Common myeloid progenitor, CD34-positive (primary cell): ENCODE measurements at regions not wholly inside any gene's neighbourhood (a gene's known extent, or its start where the extent isn't known, plus 50 kb on each side); places are given as distances from the start of the nearest gene placed in this dataset.

Experiments used
- CTCF ChIA-PET: fragments of 350-600 bp; sonication (Branson Sonifier 250); formaldehyde crosslinking; loops from one replicate; lab custom pipeline; 2021; ENCODE audit warnings: antibody characterized with exemption; lab: Charles Lee
- POLR2A ChIA-PET: fragments of 350-600 bp; sonication (Branson Sonifier 250); formaldehyde crosslinking; loops from one replicate; lab custom pipeline; 2021; ENCODE audit warnings: antibody characterized with exemption; lab: Charles Lee
- DNase-seq, 3 donors: peaks; one replicate each; pipeline versions ENCODE4 v3.0.0 to v3.0.0-alpha.2; 2013
- H3K27ac ChIP-seq, 2 experiments: 1 replicate in 1 of 2; 2 replicates in 1 of 2; pipeline ENCODE4 v1.7.0; 2013; ENCODE audit warnings: inconsistent platforms in 2 of 2, low read length in 2 of 2, mild to moderate bottlenecking in 2 of 2, low read depth in 1 of 2, moderate library complexity in 1 of 2; ENCODE audit not compliant: severe bottlenecking in 2 of 2, insufficient read depth in 1 of 2, poor library complexity in 1 of 2
- H3K27me3 ChIP-seq, 5 experiments: replicated peaks in 2 of 5; 1 replicate in 3 of 5; 2 replicates in 2 of 5; pipeline versions ENCODE4 v1.6.1 to v1.7.0; 2013; ENCODE audit warnings: low read length in 4 of 5, mild to moderate bottlenecking in 2 of 5, moderate library complexity in 2 of 5, inconsistent platforms in 1 of 5; ENCODE audit not compliant: insufficient read depth in 5 of 5, control insufficient read depth in 4 of 5
- H3K36me3 ChIP-seq, 4 experiments: 1 replicate in 2 of 4; 2 replicates in 2 of 4; pipeline versions ENCODE4 v1.6.1 to v1.7.0; 2013; ENCODE audit warnings: low read length in 3 of 4, control low read depth in 1 of 4, mild to moderate bottlenecking in 1 of 4; ENCODE audit not compliant: control insufficient read depth in 4 of 4, insufficient read depth in 4 of 4
- H3K4me1 ChIP-seq, 4 experiments: 1 replicate in 3 of 4; 2 replicates in 1 of 4; pipeline versions ENCODE4 v1.6.1 to v1.7.1; 2013; ENCODE audit warnings: low read length in 3 of 4, mild to moderate bottlenecking in 3 of 4, control low read depth in 1 of 4, inconsistent platforms in 1 of 4, moderate library complexity in 1 of 4; ENCODE audit not compliant: control insufficient read depth in 4 of 4, insufficient read depth in 4 of 4; ENCODE audit errors: control extremely low read depth in 1 of 4
- H3K4me3 ChIP-seq, 7 experiments: 1 replicate in 4 of 7; 2 replicates in 3 of 7; pipeline versions ENCODE4 v1.5.1 to v1.7.0; 2013; ENCODE audit warnings: mild to moderate bottlenecking in 7 of 7, low read length in 6 of 7, moderate library complexity in 6 of 7, inconsistent platforms in 2 of 7, low read depth in 2 of 7, control low read depth in 1 of 7; ENCODE audit not compliant: insufficient read depth in 4 of 7, control insufficient read depth in 1 of 7; ENCODE audit errors: extremely low read depth in 1 of 7
- H3K9me3 ChIP-seq, 5 experiments: 1 replicate in 4 of 5; 2 replicates in 1 of 5; pipeline versions ENCODE4 v1.6.1 to v1.7.1; 2013; ENCODE audit warnings: low read length in 4 of 5, mild to moderate bottlenecking in 2 of 5, inconsistent platforms in 1 of 5, low read depth in 1 of 5, moderate library complexity in 1 of 5; ENCODE audit not compliant: control insufficient read depth in 4 of 5, insufficient read depth in 2 of 5; ENCODE audit errors: control extremely low read depth in 1 of 5
- WGBS: methylation state at CpG from one replicate; pipeline ENCODE4 v1.1.5; 2013; ENCODE audit not compliant: insufficient coverage; 5-methylcytosine and 5-hydroxymethylcytosine counted together

DNA sequence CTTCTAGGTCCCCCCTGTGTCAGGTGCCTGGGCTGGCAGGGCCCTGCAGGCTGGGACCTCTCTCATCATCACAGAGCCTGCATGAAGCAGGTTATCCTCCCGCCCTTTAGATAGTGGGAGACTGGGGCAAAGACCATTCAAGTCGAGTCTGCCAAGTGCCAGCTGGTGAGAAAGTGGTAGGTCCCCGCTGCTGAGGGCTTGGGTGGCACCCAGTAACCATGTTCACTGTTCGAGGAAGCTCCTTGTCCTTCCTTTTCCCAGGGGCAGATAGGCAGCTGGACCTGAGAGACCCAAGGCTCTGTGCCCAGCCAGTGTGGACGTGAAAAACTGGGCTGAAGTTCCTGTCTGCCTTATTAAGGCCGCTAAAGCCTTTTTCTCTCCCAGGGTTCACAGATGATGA is 1319.8 kb downstream of the TBC1D22A start:
- DNase-seq, result no peak
- no peak overlapping the region for H3K27ac ChIP-seq
- H3K4me3 ChIP-seq, result no peak overlapping the region
- 96% methylated on average over 6 of the region's 6 CpGs for WGBS
- H3K4me1 ChIP-seq, result peaks cover 0 to 23% (median 21%) of the 10 kb centered on the region in 4 experiments
- no peaks in the 10 kb centered on the region for H3K9me3 ChIP-seq
- ChIA-PET POLR2A (no interaction called here), CTCF (no interaction called here)
- H3K27me3 ChIP-seq, result peaks cover 0 to 67% (median 16%) of the 10 kb centered on the region in 5 experiments
- no peaks in the 10 kb centered on the region for H3K36me3 ChIP-seq

DNA sequence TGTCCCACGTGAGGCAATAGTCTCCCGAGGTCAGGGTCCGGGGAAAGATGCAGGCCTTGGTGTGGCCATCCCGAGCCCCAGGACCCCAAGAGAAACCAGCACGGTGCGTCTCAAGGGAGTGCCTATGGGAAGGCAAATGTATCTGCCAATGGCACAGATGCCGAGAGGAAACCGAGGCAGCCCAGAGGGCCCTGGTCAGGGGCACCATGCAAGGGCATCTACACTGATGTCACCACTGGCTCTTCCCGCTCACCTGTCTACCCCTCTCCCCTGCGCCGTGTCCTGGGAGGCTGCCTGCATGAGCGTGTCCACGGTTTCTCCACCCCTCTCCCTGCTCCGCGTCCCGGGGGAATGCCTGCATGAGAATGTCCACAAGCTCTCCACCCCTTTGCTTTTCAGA is 1318.8 kb downstream of the TBC1D22A start:
- ChIA-PET POLR2A (no interaction called here), CTCF (no interaction called here)
- H3K4me1 ChIP-seq, result peaks cover 0 to 23% (median 21%) of the 10 kb centered on the region in 4 experiments
- H3K4me3 ChIP-seq, result no peak overlapping the region
- H3K36me3 ChIP-seq, result no peaks in the 10 kb centered on the region
- H3K27ac ChIP-seq, result no peak overlapping the region
- H3K9me3 ChIP-seq, result no peaks in the 10 kb centered on the region
- H3K27me3 ChIP-seq, result peaks cover 0 to 66% (median 22%) of the 10 kb centered on the region in 5 experiments
- WGBS, result 92% methylated on average over 16 of the region's 16 CpGs
- no peak for DNase-seq

DNA sequence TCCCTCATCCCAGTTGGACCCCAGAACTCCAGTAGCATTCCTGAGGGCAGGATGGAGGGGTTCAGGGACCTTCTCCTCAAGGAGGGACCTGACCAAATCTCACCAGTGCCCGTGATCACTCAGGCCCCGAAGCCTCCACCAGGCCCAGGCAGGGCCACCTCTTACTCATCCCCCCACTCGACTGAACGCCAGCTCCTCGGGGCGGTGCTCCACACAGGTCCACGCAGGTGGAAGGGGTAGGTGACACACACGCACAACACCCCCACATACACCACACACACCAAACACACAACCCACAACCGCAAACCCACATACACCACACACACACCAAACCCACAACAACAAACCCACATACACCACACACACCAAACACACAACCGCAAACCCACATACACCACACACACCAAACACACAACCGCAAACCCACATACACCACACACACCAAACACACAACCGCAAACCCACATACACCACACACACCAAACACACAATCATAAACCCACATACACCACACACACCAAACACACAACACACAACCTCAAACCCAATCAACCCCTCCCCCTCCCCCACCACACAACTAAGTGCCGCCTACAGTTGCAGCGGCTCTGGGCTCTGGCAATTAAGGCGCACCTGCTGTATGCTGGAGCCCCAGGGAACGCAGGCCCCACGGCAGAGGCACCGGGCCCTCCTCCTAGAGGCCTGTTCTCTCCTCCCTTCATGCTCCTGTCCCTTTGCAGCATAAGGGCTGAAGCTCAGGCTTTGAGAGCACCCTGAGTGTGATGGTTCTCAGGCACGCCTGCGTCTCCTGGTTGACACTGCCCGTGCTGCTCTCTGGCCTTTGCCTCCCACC is 1318.1 kb downstream of the TBC1D22A start:
- no peaks in the 10 kb centered on the region for H3K9me3 ChIP-seq
- ChIA-PET CTCF (no interaction called here), POLR2A (no interaction called here)
- peaks cover 0 to 23% (median 21%) of the 10 kb centered on the region in 4 experiments for H3K4me1 ChIP-seq
- H3K27ac ChIP-seq, result no peak overlapping the region
- H3K27me3 ChIP-seq, result peaks cover 0 to 66% (median 22%) of the 10 kb centered on the region in 5 experiments
- H3K36me3 ChIP-seq, result no peaks in the 10 kb centered on the region
- no peak for DNase-seq
- H3K4me3 ChIP-seq, result no peak overlapping the region
- WGBS, result 97% methylated on average over 17 of the region's 21 CpGs

DNA sequence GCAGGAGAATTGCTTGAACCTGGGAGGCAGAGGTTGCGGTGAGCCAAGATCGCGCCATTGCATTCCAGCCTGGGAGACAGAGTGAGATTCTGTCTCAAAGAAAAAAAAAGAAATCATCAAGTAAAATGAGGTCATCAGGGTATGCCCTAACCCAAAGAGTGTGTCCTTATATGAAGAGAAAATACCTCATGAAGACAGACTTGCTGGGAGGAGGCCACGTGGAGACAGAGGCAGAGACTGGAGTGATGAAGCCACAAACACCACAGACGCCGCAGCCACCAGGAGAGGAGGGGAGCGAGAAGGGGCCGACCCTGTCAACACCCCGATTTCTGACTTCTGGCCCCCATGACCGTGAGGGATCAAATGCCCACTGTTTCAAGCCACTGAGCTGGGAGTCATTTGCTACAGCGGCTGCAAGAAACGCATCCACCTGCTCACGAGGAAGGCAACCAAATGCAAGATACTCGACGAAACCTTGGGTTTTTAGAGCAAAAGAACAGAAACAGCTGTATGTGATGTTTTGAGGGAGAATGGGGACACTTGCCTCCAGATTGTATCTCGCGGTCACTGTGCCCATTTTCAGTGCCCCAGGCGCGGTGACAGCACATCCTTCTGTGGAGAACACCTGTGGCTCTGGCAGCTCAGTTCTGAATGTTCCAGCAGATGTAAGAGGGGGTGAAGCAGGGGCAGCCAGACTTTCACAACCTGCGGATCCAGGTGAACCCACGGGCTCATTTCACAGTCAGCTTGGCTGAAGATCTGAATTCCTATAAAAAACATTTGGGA is 1317.2 kb downstream of the TBC1D22A start:
- Histone ChIP-seq H3K9me3 (peaks cover 0 to 3% (median 0%) of the 10 kb centered on the region in 5 experiments), H3K4me3 (no peak overlapping the region), H3K27me3 (peaks cover 0 to 72% (median 22%) of the 10 kb centered on the region in 5 experiments), H3K27ac (no peak overlapping the region), H3K36me3 (no peaks in the 10 kb centered on the region), H3K4me1 (peaks cover 0 to 16% (median 15%) of the 10 kb centered on the region in 4 experiments)
- WGBS, result 93% methylated on average over 20 of the region's 21 CpGs
- CTCF ChIA-PET, result no interaction called here
- DNase-seq, result no peak
- POLR2A ChIA-PET, result no interaction called here

DNA sequence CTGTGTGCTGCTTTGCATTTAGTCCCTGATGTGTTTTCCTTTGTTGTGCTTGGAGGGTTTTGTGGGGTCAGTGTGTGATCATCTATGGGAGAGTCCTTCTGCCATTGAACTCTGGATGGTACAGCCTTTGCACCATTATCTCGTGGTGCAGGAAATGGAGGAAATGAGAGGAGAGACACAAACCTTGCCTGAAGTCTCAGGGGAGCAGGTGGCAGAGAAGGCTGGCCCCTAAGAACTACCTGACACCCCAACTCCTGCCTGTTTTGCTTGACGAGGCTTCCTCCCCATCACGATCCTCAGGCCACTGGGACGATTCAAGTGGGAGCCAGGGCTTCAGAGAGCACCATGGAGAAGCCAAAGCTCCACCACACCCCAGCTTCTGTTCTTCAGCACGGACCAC is 1316.4 kb downstream of the TBC1D22A start:
- Histone ChIP-seq H3K4me1 (peaks cover 0 to 7% (median 7%) of the 10 kb centered on the region in 4 experiments), H3K36me3 (no peaks in the 10 kb centered on the region), H3K27me3 (peaks cover 0 to 73% (median 22%) of the 10 kb centered on the region in 5 experiments), H3K9me3 (peaks cover 0 to 3% (median 0%) of the 10 kb centered on the region in 5 experiments), H3K4me3 (no peak overlapping the region), H3K27ac (no peak overlapping the region)
- CTCF ChIA-PET, result no interaction called here
- POLR2A ChIA-PET, result no interaction called here
- WGBS, result 84% methylated on average over 4 of the region's 5 CpGs
- no peak for DNase-seq

GRCh38 chr22:48077699-48078098 is 1315.2 kb downstream of the TBC1D22A start:
- no peak overlapping the region for H3K4me3 ChIP-seq
- H3K27me3 ChIP-seq, result peaks cover 0 to 64% (median 16%) of the 10 kb centered on the region in 5 experiments
- no peaks in the 10 kb centered on the region for H3K4me1 ChIP-seq
- ChIA-PET CTCF (no interaction called here), POLR2A (no interaction called here)
- 92% methylated on average over 4 of the region's 6 CpGs for WGBS
- DNase-seq, result no peak
- no peak overlapping the region for H3K27ac ChIP-seq
- no peaks in the 10 kb centered on the region for H3K36me3 ChIP-seq
- peaks cover 0 to 3% (median 0%) of the 10 kb centered on the region in 5 experiments for H3K9me3 ChIP-seq

GRCh38 chr22:48076008-48076407 is 1313.6 kb downstream of the TBC1D22A start:
- POLR2A ChIA-PET, result no interaction called here
- Histone ChIP-seq H3K9me3 (peaks cover 0 to 3% (median 0%) of the 10 kb centered on the region in 5 experiments), H3K36me3 (no peaks in the 10 kb centered on the region), H3K27ac (no peak overlapping the region), H3K4me1 (no peaks in the 10 kb centered on the region), H3K4me3 (no peak overlapping the region), H3K27me3 (peaks cover 0 to 47% (median 15%) of the 10 kb centered on the region in 5 experiments)
- CTCF ChIA-PET, result no interaction called here
- no peak for DNase-seq
- 99% methylated on average over 10 of the region's 10 CpGs for WGBS
